ENCODE measurements at regions not wholly inside any gene's neighbourhood (a gene's known extent, or its start where the extent isn't known, plus 50 kb on each side); places are given as distances from the start of the nearest gene placed in this dataset.

- DNase-seq = no peak
- in situ Hi-C loops (cut with HindIII; ENCODE audit: low pct_ligation_motif_present, low pct_unique_long_range_greater_than_20kb, low sequenced_read_pairs) = no loop called here
Observed at GRCh38 chr1:219383281-219383680, 209.6 kb downstream of the LYPLAL1 start.

DNA sequence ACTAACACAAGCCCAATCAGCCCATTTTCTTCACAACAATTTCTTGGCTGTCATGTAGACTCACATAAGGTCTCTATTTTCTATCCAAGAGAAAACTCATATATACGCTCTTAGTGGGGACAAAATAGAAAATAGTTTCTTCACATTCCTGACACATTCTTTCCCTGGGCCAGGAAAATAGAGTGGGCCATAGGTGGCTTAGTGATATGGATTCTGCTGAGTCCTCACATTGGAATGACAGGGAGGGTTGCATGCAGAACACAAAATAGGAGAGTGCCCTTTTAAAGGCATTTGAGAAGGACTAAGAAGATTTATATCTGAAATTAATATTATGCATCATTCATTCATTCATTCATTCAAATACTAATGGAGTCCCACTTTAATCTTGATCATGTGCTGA lies 207.7 kb downstream of the LYPLAL1 start:
- DNase-seq = no peak
- in situ Hi-C loops (cut with HindIII; ENCODE audit: low pct_ligation_motif_present, low pct_unique_long_range_greater_than_20kb, low sequenced_read_pairs) = no loop called here

DNA sequence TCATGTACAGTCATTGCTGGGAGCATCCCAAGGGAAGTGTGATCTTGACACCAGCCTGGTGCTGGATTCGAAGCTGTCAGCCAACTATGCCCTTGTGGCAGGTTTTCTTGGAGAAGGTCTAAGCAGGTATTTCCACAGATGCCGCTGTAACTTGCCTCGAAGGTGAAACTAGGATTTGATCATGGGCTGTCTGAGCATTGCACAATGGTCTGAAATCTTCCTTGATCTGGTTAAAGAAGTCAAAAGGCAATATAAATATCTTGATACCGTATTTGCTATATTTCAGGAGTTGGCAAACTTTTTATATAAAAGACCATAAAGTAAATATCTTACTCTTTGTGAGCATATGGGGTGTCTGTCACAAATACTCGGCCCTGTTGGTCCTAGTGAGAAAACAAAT lies 206.8 kb downstream of the LYPLAL1 start:
- in situ Hi-C loops (cut with HindIII; ENCODE audit: low pct_ligation_motif_present, low pct_unique_long_range_greater_than_20kb, low sequenced_read_pairs) = no loop called here

DNA sequence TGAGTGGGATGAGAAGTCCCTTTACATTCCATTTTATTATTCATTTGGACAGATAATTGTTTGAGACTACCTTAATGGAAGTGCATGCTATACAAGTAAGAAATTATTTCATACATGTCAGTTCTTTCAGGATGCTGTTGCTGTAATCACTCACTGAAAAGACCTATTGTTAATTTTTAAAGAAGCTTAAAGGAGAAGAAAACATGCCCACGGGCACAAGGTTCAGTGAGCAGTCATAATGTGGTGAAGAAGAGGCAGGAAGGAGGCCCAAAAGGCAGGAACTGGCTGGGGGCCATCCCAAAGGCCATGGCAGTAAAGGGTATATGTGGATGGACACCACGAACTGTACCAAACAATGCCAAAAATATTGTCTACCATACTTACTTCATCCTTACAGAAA lies 206.0 kb downstream of the LYPLAL1 start:
- in situ Hi-C loops (cut with HindIII; ENCODE audit: low pct_ligation_motif_present, low pct_unique_long_range_greater_than_20kb, low sequenced_read_pairs) = no loop called here
- no peak for DNase-seq

More for the DNA sequence above, 206.8 kb downstream of the LYPLAL1 start:
- no peak for DNase-seq

DNA sequence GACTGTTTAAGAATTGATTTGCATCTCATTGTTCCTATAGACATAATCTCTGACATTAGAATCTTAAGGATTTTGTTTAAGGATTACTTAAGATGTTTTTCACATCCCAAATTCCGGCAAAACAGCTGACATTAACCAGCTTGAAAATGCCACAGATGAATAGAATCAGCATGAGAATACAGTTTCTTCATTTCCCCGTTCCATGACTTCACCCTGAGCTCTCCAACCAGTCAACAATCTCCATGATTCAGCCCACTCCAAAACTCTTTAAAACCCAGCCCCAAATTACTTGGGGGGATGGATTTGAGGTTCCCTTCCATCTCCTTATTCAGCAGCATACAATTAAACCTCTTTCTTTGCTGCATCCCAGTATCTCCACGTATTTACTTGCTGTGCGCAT lies 201.0 kb downstream of the LYPLAL1 start:
- in situ Hi-C loops (cut with HindIII; ENCODE audit: low pct_ligation_motif_present, low pct_unique_long_range_greater_than_20kb, low sequenced_read_pairs) = no loop called here
- DNase-seq = no peak

DNA sequence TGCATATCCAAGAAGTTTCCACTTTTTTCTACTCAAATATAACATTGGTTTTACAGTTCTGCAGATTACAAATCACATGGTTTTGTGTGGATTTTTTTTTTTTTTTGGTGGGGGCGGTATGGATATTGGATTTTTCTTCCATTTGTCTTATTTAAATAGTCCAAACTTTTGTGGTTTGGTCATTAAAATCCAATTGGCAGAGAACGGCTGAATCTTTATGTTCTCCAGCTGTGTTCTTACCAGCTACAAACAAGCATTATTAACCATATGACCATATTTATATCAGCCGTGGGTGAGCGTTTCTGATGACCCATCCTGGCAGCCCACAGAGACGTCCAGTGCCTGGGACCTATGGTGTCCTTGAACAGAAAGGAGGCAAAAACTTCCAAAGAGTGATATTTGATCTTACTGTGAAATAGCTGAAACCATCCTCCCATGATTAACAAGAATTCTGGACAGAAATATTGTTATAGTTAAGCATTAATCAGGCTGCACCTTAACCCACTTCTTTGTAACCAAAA lies 200.4 kb downstream of the LYPLAL1 start:
- in situ Hi-C loops (cut with HindIII; ENCODE audit: low pct_ligation_motif_present, low pct_unique_long_range_greater_than_20kb, low sequenced_read_pairs) = no loop called here
- no peak for DNase-seq

- in situ Hi-C loops (cut with HindIII; ENCODE audit: low pct_ligation_motif_present, low pct_unique_long_range_greater_than_20kb, low sequenced_read_pairs) = no loop called here
- no peak for DNase-seq
Observed at GRCh38 chr1:219373616-219373935, 199.9 kb downstream of the LYPLAL1 start.

- no peak for DNase-seq
- in situ Hi-C loops (cut with HindIII; ENCODE audit: low pct_ligation_motif_present, low pct_unique_long_range_greater_than_20kb, low sequenced_read_pairs) = no loop called here
Observed at GRCh38 chr1:219372916-219373615, 199.4 kb downstream of the LYPLAL1 start.

DNA sequence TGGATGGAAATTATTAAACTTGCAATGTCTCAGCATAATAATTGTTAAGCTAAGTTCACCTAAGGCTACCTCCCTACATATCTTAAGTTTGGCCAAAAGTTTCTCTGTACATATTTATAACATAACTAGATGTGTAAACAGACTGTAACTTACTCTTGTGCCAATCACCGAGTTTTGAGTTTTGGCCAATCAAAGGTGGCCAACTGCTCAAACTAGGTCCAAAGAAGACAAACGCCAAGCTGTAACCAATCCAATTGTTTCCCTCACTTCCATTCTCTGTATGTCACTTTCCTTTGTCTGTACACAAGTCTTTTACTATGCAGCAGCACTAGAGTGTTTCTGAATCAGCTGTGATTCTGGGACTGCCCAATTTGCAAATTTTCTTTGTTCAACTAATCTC lies 197.8 kb downstream of the LYPLAL1 start:
- no peak for DNase-seq
- in situ Hi-C loops (cut with HindIII; ENCODE audit: low pct_ligation_motif_present, low pct_unique_long_range_greater_than_20kb, low sequenced_read_pairs) = no loop called here

GRCh38 chr1:219367496-219367895 lies 193.8 kb downstream of the LYPLAL1 start:
- no peak for DNase-seq
- in situ Hi-C loops (cut with HindIII; ENCODE audit: low pct_ligation_motif_present, low pct_unique_long_range_greater_than_20kb, low sequenced_read_pairs) = no loop called here

- no peak for DNase-seq
- in situ Hi-C loops (cut with HindIII; ENCODE audit: low pct_ligation_motif_present, low pct_unique_long_range_greater_than_20kb, low sequenced_read_pairs) = no loop called here
Observed at GRCh38 chr1:219365451-219365850, 191.8 kb downstream of the LYPLAL1 start.

DNA sequence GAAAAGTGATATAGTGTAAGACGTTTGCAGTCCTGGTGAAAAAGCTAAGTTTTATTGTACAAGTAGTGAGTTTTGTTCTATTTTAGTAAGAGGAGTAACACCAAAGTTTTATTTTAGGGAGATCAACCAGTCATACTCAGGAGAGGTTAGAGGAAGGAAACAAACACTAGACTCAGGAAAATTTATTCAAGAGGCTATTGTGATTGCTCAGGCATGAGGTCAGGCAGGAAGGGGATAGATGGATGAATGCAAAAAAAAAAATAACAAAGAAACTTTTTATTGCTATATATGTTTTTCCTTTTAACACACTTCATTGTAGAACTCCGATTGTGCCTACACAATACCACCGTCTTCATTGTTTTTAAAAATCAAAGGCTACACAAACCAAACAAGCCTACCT lies 189.0 kb downstream of the LYPLAL1 start:
- no peak for DNase-seq
- in situ Hi-C loops (cut with HindIII; ENCODE audit: low pct_ligation_motif_present, low pct_unique_long_range_greater_than_20kb, low sequenced_read_pairs) = no loop called here

DNA sequence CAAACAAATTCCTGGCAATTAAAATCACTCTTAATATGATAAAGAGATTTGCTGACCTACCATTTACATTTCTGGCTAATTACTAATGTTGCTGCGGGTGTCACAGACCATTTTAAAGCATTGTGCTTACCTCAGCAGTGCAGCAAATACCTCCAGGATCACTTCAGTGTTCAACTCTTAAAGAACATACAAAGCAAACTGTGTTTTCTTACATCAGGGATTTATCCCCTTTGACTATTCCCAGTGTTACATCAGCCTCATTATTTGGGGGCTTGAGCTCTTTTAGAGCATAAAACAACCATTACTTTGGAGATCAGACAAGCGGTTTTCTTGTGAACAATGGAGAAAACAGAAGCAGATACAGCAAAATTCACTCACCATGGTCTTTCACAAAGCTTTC lies 185.4 kb downstream of the LYPLAL1 start:
- DNase-seq = no peak
- in situ Hi-C loops (cut with HindIII; ENCODE audit: low pct_ligation_motif_present, low pct_unique_long_range_greater_than_20kb, low sequenced_read_pairs) = no loop called here

GRCh38 chr1:219358080-219358479 lies 184.4 kb downstream of the LYPLAL1 start:
- in situ Hi-C loops (cut with HindIII; ENCODE audit: low pct_ligation_motif_present, low pct_unique_long_range_greater_than_20kb, low sequenced_read_pairs) = no loop called here
- no peak for DNase-seq

DNA sequence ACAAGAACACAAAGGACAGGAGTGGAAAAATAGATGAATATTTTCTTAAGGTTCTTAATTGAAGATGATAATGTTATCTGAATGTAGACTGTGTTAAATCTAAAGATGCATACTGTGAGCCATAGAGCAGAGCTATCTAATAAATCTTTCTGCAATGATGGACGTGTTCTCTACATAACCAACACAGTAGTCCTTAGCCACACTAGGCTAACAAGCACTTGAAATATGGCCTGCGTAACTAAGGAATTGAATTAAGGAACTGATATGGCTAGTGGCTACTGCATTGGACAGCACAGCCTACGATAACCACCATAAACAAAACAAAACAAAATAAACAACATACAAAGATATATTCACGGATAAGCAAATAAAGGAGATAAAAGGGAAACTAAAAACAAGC lies 181.3 kb downstream of the LYPLAL1 start:
- DNase-seq = no peak
- in situ Hi-C loops (cut with HindIII; ENCODE audit: low pct_ligation_motif_present, low pct_unique_long_range_greater_than_20kb, low sequenced_read_pairs) = no loop called here

- in situ Hi-C loops (cut with HindIII; ENCODE audit: low pct_ligation_motif_present, low pct_unique_long_range_greater_than_20kb, low sequenced_read_pairs) = no loop called here
- no peak for DNase-seq
Observed at GRCh38 chr1:219352961-219353651, 179.4 kb downstream of the LYPLAL1 start.

GRCh38 chr1:219350172-219350931 lies 176.7 kb downstream of the LYPLAL1 start:
- no peak for DNase-seq
- in situ Hi-C loops (cut with HindIII; ENCODE audit: low pct_ligation_motif_present, low pct_unique_long_range_greater_than_20kb, low sequenced_read_pairs) = no loop called here

GRCh38 chr1:219347921-219348391 lies 174.3 kb downstream of the LYPLAL1 start:
- in situ Hi-C loops (cut with HindIII; ENCODE audit: low pct_ligation_motif_present, low pct_unique_long_range_greater_than_20kb, low sequenced_read_pairs) = no loop called here
- no peak for DNase-seq

DNA sequence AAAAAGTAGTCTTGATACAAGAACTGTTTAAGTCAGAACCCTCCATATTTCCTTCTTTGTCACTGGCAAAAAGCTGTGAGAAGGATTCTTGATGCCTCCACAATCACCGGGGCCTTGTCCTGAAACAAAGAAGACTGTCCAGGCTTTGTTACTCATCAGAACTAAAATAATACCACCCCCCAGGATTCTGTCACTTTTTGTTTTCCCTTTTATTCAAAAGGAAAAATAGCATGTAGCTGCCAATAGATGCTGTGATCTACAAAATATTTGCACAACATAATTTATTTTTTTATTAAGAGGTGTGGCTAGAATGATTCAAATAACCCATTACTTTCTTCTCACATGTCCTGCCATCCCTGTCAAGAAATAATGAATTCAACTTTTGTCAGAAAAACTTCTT lies 173.7 kb downstream of the LYPLAL1 start:
- no peak for DNase-seq
- in situ Hi-C loops (cut with HindIII; ENCODE audit: low pct_ligation_motif_present, low pct_unique_long_range_greater_than_20kb, low sequenced_read_pairs) = no loop called here
